Coronary artery (tissue), 2 donors: ENCODE measurements at regions not wholly inside any gene's neighbourhood (a gene's known extent, or its start where the extent isn't known, plus 50 kb on each side); places are given as distances from the start of the nearest gene placed in this dataset.

Experiments used
- DNase-seq: peaks from one replicate; pipeline ENCODE4 v3.0.0-alpha.2; 2017; ENCODE audit warnings: low spot score
- H3K27ac ChIP-seq, 2 donors: fragments of 200-600 bp; sonication (generic); one replicate each; pipeline ENCODE4 v1.5.1; 2016 to 2019
- H3K4me3 ChIP-seq: fragments of 200-600 bp; sonication (generic); 2 replicates; pipeline ENCODE4 v1.5.1; 2016; ENCODE audit warnings: mild to moderate bottlenecking, moderate library complexity
- TF ChIP-seq, protein P1 (sequence below): fragments of 200-600 bp; sonication (generic); IDR thresholded peaks from one replicate; pipeline ENCODE4 v1.5.1; 2019; ENCODE audit warnings: antibody characterized with exemption

DNA sequence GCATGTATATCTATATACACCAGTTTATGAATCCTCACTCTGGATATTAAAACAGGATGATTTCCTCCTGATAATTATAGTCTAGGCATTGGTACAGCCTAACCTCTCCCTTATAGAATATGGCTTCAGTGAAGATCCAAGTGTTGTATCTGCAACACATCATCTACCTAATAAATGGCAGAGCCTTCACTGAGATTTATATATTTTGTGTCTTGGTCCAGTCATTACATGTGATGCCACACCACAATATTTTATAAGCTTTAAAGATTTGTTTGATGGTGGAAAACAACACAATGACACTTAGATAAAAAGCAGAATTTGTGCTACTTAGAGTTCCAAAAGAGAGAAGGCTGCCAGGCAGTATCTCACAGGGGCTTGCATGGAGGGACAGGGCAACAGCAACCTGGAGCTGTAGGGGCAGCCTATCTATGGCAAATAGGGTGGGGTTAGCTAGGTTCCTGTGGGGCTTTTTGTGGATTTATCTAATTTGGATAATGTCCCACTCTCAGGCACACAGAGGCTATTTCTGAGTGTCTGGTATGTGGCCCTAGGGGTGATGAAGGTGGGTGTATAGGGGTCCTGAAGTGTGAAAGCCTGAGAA lies 1736.7 kb upstream of the PRR20A start:
- DNase-seq = no peak
- Histone ChIP-seq H3K27ac (no peak overlapping the region), H3K4me3 (no peak overlapping the region)
- TF ChIP-seq, protein P1, sequence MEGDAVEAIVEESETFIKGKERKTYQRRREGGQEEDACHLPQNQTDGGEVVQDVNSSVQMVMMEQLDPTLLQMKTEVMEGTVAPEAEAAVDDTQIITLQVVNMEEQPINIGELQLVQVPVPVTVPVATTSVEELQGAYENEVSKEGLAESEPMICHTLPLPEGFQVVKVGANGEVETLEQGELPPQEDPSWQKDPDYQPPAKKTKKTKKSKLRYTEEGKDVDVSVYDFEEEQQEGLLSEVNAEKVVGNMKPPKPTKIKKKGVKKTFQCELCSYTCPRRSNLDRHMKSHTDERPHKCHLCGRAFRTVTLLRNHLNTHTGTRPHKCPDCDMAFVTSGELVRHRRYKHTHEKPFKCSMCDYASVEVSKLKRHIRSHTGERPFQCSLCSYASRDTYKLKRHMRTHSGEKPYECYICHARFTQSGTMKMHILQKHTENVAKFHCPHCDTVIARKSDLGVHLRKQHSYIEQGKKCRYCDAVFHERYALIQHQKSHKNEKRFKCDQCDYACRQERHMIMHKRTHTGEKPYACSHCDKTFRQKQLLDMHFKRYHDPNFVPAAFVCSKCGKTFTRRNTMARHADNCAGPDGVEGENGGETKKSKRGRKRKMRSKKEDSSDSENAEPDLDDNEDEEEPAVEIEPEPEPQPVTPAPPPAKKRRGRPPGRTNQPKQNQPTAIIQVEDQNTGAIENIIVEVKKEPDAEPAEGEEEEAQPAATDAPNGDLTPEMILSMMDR = no peak

DNA sequence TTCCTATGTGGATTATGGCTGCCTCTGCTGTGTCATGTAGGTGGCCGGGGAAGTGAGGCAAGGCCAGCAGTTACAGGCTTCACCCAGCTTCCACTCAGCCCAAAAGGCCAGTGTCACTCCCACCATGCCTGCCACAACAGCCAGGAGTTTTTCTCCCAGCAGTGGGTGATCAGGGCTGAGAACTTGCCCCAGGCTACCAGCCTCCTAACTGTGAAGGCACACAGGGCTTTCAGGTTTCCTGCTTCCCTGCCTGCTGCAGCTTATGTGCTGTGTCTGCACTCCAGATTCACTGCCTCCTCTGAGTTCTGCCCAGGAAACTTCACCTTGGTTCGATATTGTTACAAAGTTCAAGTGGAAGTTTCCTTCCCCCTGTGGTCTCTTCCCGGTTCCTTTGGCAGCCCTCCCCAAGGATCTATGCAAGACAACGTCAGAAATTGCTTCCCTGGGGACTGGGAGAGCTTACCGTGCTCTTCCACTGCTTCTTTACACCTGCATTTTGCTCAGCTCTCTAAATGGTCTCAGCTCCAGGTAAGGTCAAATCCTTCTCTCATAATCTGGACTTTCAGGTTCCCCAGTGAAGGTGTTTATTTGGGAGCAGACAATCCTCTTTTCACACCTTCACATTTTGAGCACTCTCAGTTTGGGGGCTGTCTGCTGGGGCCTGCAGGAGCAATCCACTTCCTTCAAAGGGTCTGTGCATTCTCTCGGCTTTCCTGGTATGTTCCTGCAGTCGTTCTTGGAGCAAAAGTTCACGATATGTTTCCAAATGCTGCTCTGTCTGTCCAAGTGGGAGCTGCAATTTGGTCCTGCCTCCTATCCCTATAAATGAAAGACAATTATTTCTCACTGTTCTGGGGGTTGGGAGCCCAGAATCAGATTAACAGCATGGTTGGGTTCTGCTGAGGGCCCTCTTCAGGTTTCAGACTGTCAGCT lies 1730.1 kb upstream of the PRR20A start:
- H3K4me3 ChIP-seq = no peak overlapping the region
- no peak overlapping the region for H3K27ac ChIP-seq
- no peak for DNase-seq
- TF ChIP-seq, protein P1 = no peak

DNA sequence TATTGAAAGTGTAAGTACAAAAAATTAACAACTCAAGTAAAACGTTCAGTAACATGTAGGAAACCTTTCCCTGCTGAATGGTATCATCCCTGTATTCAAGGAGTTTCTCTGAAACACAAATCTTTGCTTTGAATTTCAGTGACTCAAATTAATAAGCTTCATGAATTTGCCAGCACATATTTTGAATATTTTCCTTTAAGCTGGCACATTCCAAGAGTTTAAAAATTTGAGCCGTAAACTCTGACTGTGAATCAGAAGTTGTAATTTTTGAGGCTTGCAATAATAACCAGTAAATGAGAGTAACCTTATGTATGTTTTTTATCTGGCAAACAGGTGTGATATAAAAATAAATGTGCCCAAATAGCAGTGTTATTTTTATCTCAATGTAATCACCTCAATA lies 1722.6 kb upstream of the PRR20A start:
- DNase-seq = no peak
- TF ChIP-seq, protein P1 = no peak
- H3K4me3 ChIP-seq = no peak overlapping the region
- H3K27ac ChIP-seq = no peak overlapping the region

DNA sequence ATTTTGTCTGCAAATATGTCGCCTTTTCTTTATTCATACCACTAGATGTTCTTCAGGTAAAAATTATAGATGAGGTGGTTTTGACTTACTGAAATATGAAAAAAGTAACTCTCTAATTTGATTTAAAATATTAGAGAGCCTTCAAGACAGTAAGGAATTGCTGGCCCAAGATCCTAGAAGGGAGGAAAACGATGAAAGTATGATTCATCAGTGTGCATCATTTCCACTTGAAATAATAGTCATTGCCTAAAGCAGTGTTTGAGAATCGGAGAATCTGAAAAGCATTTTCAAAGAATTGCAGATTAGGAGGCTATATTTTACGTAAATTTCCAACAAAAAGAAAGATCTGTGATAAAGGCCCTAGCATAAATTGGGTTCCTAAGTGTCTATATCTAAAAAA lies 1707.9 kb upstream of the PRR20A start:
- TF ChIP-seq, protein P1 = no peak
- DNase-seq = no peak
- H3K4me3 ChIP-seq = no peak overlapping the region
- no peak overlapping the region for H3K27ac ChIP-seq

DNA sequence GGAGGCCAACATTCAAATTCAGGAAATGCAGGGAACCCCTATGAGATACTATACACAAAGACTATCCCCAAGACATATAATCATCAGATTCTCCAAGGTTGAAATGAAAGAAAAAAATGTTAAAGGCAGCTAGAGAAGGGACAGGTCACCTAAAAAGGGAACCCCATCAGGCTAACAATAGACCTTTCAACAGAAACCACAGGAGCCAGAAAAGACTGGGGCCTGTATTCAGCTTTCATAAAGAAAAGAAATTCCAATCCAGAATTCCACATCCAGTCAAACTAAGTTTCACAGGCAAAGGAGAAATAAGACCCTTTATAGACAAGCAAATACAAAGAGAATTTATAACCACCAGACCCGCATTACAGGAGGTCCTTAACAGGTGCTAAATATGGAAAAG lies 1703.6 kb upstream of the PRR20A start:
- TF ChIP-seq, protein P1 = no peak
- Histone ChIP-seq H3K27ac (no peak overlapping the region), H3K4me3 (no peak overlapping the region)
- DNase-seq = no peak

DNA sequence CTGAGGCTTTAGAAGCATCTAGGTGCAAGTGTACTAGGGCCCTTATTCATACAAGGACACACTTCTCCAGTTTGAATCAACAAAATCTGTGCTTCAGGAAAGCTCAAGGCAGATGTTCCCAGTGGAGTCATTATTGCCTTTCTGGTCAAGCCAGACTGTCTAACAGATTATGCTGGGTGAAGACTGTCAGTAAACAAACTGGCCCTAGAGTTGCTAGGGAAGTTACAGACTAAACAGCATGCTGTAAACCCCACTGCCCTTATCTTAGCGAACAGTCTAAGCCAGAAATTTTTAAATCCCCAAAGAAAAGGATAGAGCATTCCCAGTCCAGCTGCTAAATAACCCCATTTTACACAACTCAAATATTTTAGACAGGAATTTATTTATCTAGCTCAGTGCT lies 1701.3 kb upstream of the PRR20A start:
- TF ChIP-seq, protein P1 = no peak
- no peak overlapping the region for H3K4me3 ChIP-seq
- DNase-seq = no peak
- no peak overlapping the region for H3K27ac ChIP-seq
